ENCODE measurements at regions not wholly inside any gene's neighbourhood (a gene's known extent, or its start where the extent isn't known, plus 50 kb on each side); places are given as distances from the start of the nearest gene placed in this dataset.
A peak's percentile ranks its signal among the peaks of the same experiment; 100 is the strongest.

DNA sequence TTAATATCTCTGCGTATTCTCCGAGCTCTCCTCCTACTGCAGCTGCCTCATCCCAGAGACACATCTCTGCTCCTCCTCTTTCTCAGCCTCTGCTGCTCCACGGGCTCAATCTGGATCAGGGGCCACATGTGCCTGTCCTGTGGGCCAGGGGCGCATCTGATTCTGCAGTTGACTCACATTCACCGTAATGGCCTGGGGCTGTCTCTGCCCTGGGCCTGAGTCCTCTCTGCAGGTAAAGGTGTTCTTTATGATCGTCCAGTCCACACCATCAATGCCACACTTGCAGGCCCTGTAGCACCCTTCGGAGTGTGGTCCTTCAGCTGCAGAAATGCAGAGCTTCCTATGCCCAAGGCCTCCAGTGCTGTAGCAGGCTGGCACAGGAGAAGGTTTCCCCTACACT is 154.5 kb downstream of the OAT start:
- DNase-seq (ENCODE audit: low spot score) = no peak

DNA sequence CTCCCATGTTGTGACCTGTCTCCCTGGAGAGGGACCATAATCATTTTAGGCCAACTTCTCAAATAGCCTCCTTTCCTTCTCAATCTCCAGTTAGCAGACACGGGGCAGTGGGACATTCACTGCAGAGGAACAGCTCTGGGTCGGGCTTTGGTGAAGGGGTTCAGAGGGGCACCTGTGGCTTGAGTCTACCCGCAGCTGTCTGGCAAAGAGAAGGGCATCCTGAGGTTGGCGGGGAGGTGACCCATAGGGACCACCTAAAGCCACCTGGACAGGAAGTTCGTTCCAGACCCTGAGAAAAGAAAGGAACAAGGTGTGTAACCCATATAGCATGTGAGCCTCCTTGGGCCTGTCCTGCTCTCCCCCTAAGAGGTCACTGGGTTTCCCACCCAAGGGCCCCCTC is 155.0 kb downstream of the OAT start:
- no peak for DNase-seq (ENCODE audit: low spot score)

DNA sequence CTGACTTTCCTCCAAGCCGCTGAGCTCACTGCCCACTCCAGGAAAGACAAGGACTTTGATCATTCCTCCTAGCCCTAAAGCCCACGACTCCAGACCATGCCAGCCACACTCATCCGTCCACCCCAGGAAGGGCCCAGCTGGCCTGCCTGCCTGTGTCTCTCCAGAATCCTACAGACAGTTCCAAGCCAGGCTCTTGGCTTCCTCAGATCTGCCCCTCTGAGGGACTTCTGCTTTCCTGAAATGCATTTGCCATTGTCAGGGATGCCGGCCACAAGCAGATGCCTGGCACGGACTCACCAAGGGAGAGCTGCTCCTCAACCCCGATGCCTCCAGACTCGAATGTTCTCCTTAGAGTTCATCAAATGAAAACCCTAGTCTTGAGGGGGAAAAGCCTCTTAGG is 155.8 kb downstream of the OAT start:
- no peak for DNase-seq (ENCODE audit: low spot score)

DNA sequence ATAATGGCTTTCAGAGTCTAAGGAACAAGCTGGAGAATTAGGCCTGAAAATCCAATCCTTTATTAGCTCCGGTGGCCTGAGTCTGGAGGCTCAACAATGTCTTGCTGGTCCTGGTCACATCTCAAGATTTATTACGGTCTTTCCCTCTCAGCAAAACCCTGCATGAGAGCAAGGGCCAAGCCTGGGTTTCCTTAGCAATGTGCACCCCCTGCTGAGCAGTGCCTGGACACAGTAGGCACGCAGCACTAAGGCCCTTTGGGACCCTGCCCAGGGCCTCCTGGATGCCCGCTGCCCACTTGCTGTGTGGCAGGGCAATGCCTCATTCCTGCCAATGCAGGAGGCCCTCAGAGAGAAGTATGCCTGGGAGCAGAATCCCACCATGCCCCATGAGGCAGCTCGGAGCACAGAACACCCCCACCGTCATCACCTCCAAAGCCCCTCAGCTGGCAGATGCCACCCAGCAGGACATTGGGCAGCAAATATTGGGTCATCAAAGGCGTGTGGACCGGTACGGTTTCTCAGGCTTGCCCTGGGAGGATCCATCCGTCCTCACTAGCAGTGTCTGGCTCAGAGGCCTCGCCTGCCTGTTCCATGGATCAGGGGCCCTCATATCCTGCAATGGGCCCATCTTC is 156.4 kb downstream of the OAT start:
- no peak for DNase-seq (ENCODE audit: low spot score)

DNA sequence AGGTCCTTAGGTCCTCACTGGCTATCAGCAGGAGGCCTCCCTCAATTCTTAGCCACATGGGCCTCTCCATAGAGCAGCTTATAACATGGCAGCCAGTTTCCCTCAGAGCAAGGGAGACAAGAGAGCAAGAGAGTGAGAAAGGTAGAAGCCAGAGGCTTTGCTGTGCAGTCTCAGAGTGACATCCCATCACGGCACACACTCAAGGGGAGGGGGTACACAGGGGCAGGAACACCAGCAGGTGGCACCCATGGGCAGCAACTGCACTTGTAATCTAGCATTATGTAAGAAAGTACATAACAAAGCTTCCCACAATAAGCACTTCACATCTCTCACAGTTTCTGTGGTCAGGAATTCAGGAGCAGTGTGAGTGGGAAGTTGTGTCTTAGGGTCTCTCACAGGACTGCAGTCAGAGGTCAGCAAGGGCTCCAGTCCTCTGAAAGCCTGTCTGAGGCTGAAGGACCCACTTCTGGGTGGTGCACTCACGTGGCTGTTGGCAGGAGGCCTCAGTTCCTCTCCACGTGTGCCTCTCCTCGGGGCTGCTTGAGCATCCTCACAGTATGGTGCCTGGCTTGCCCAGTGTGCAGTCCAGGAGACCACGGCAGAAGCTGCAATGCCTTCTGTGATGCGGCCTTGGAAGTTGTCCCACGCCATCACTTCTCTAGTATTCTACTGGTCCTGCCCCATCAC is 159.4 kb downstream of the OAT start:
- DNase-seq (ENCODE audit: low spot score) = peak; percentile 26

DNA sequence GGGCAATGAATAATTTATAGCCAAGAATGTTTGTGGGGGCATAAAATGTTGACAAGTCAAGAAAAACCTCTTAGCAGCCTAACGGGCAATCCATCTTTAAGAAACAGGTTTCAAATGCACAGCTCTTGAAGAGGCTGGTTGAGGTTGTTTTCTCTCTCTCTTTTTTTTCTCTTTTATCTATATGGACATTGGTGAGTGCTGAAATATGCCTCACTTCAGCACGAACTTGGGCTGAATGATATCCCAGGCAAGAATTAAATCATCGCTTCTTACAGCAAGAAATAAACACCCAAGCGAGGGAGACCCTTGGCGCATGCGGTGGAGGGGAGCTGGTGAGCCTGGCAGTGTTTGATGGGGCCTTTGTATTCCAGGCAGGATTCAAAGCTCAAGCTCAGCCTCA is 160.9 kb downstream of the OAT start:
- DNase-seq (ENCODE audit: low spot score) = no peak

DNA sequence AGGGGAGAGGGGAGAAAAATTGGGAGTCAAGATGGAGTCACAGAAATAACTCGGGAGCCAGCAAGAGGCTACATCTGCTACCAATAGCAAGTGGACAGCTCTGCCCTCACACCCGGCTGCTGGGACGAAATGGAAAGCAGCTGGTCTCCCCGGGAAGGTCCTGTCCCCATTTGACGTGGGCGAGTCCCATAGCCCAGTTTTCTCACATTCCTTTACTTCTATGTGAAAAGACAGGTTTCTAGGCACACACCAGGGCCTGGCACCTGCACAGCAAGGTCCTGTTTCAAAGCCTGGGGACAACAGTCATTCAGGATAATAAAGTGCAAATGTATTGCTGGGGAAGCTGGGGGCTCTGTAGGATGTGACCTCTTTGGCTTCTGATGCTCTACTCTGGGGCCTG is 162.6 kb downstream of the OAT start:
- no peak for DNase-seq (ENCODE audit: low spot score)

DNA sequence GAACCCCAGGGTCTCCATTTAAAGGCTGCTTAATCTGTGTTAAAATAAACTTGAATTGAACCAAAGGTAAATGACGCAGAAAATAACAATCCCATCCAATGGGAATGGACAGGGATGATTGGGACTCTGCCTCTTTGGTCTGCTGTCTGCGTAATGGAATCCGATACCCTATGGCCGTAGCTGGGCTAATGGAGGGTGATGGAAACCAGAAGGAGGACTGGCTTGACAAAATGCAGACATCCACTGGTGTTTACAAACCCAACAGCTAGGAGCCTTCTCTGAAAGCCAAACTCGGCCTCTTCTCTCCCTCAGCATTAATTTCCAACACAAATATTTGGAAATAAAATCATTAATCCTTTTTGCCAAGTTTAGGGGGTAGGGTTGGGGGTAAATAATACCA is 162.2 kb upstream of the CHST15 start:
- DNase-seq (ENCODE audit: low spot score) = no peak

DNA sequence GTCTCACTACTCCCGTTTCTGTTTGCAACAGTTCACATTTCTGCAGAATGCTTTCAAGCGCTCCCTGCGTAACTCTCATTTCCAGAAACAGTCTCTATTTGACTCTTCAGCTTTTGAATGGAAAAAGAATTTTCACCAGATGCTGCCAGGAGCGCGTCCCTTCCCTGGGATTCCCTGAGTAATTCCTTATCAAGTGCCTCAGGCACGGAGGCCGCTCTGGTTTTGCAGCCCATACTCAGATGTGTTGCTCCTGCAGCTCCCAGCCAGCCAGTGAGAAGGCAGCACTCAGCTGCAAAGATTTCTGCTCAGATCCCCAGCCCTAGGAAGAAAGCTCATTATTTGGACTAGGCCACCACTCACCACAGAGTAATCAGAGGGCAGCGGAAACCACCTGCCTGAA is 161.1 kb upstream of the CHST15 start:
- DNase-seq (ENCODE audit: low spot score) = no peak

DNA sequence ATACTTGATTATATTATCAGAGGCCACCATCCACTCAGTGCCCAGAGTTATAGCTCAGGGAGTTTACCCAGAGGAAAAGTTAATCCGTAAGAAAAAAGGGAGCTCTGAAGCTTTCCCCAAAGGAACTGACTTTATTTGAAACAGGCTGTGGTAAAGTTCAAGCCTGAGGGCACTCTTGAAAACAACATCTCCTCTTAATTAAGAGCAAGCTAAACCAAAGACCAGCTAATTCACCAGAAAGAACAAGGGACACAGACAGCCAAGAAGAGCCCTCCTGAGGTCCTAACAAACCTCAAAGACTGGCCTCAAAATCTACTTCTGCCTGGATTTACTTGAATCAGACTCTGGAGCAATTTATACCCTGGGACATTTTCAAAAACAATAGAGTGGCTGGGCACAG is 159.6 kb upstream of the CHST15 start:
- DNase-seq (ENCODE audit: low spot score) = no peak

DNA sequence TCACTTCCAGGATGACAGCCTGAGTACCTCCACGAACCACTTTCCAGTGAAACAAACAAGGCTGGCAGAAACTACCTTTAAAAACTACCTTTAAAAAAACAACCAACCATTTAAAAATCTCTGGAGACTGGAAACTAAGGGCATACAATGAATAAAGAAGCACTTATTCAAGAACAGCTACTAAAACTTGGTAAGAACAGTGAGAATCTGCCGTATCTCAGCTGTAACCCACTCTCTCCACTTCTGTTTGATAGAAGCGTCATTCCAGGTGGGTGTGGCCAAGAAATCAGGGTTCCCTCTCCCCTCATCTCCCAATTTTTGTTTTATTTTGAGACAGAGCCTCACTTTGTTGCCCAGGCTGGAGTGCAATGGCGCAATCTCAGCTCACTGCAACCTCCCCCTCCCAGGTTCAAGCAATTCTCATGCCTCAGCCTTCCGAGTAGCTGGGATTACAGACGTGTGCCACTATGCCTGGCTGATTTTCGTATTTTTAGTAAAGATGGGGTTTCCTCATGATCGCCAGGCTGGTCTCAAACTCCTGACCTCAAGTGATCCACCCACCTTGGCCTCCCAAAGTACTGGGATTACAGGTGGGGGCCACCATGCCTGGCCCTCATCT is 158.8 kb upstream of the CHST15 start:
- DNase-seq (ENCODE audit: low spot score) = no peak

DNA sequence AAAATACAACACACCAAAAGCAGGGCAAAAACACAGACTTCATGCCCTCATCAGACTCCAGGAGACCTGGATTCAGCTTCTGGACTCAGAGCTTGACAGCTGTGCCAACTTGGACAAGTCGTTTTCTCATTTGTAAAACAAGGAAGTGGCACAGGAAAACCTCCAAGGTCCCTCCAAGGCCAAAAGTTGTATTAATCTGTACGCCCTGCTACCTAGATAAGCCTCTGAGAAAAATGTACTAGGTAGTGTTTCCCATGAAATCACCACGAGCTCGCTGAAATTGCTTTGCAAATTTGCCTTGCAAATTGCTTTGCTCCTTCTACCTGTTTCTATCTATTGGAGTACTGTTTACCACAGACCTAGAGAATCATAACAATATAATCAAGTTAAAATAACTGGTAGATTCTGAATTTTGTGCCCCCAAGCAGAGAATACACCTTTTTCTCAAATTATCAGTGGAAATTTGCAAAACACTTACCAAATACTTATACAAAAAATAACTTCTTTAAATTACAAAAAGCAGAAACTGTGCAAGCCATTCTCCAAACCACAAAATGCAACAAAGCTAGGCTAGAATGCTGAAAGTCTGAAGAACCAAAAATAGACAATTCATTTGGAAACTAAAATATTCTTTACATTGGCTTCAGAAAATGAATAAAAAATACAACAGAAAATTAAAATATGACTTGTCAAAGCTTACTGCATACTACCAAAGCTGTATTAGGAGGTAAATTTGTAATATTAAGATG is 158.1 kb upstream of the CHST15 start:
- DNase-seq (ENCODE audit: low spot score) = no peak

DNA sequence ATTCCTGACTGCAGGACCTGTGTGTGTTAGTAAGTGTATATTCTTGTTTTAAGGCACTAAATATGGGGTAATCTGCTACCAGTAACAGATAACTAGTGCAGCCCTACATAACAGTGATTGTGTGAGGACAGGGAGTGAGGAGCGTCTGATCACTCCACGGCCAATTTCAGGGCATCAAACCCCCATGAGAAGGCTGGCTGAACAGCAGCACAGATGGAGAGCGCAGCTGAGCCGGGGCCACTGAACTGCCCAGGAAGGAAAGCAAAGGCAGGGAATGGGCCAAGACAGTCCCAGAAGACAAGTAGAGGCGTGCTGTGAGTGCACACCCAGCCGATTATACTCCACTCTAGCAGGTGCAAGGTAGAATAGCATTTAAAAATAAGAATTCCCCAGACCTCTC is 157.1 kb upstream of the CHST15 start:
- DNase-seq (ENCODE audit: low spot score) = no peak

DNA sequence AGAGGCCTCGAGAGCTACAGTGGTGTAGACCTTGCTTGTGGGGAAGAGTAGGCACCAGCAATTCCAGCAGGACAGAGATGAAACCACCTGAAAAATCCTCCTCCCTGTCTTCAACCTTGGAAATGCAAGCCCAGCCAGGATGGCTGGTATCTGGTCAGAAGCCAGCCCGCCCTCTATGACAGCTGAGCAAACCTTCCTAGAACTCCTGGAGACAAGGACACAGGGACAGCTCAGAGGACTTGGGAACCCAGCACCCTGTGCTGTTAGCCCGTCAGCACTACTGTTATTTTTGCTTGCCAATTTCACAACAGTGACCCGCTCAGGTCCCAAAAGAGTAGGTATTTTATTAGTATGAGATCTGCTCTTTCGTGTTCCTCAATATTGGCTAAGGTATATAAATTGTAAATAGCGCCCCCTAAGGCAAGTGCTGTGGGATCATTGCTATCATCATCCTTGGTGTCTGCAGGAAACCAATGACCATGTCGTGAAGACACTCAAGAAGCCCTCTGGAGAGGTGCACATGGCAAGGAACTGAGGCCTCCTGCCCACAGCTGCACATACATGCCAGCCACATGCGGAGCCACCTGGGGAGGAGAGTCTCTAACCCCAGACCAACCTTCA is 156.5 kb upstream of the CHST15 start:
- DNase-seq (ENCODE audit: low spot score) = peak; percentile 28

DNA sequence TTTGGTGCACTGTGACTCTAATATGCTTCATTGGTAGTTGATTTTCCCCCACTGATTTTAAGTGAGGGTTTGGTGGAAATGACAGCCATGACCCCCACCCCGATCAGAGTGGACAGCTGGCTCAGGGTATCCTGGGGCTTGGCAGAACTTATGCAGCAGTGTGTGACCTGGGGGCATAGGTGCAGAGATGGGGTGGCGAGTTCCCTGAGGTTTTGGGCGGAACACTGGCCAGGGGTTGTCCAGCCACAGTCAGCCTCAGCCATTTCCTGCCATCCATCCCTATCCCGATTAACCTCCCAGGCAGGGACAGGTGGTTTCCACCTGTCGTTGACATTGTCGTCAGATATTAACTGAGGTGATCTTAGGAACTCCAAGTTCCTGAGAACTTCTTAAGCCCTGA is 155.8 kb upstream of the CHST15 start:
- DNase-seq (ENCODE audit: low spot score) = no peak

DNA sequence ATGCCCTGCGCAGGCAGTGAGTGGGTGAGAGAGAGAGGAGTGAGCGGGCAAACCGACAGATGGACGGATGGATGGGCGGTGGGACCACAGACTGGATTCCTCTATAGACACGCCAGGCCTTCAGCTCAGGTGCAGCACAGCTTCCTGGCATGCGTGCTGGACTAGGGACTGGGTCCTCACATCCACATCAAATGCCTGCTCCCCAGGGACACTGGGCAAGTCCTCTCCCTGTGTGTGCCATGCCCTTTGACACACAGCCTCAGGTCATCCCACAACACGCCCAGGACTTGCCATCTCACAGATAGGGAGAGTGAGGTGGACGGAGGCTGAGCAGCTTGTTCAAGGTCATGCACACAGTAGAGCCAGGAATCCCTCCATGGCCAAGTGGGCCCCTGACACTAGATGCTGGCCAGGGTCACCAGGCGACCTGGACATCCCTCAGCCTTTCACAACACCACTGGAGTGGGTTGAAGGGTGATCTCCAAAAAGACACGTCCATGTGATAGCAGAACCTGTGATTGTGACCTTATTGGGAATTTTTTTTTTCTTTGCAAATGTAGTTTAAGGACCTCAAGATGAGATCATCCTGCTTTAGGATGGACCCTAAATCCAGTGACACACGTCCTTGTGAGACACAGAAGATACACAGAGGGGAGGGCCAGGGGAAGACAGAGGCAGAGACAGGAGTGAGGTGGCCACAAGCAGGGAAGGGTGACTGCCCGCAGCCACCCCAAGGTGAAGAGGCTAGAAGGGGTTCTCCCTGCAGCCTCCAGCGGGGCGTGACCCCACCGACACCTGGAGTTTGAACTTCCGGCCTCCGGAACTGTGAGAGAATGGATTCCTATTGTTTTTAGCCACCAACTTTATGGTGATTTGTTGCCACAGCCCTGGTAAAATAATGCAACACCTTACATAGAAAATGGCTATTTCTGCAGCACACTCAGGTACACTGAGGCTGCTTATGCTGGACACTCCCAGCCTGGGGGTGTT is 155.0 kb upstream of the CHST15 start:
- no peak for DNase-seq (ENCODE audit: low spot score)

DNA sequence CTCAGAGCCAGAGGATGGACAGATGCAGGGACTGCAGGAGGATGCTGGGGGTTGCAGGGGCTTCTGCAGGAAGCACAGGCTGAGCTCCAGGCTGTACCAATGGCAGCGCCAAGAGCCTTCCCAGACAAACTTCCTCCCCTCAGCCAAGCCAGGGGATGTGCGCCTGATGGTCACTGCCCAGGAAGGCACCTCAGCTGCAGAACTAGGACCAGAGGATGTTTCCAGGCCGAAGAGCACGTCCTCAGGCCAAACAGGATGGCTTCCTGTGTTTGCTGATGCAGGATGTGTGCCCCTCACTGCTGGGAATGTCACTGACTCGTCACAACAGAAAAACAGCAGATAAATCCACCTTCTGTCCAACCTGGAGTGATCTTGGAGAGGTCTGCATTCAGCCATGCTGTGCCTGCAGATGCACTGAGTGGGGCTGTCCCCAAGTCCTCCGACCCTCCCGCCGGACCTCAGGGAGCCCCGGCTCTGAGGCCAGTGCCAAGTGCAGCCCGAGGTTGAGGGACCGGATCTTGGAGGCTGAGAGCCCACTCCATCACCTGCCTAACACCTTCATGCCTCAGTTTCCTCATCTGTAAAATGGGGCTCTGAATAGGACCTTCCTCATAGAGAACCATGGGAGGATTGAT is 152.5 kb upstream of the CHST15 start:
- DNase-seq (ENCODE audit: low spot score) = no peak

DNA sequence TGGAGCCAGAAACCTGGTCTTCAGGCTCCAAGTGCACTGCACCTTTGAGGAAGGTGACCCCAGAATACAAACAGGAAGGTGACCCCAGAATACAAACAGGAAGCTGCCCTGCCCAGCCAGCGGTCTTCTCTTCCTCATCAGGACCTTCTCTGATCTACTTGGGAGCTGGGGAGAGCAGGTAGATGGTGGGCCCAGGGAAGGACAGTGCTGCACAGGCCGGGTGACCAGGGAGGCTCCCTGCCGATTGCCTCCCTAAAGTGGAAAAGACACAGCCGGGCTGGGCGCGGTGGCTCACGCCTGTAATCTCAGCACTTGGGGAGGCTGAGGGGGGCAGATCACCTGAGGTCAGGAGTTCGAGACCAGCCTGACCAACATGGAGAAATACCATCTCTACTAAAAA is 151.8 kb upstream of the CHST15 start:
- no peak for DNase-seq (ENCODE audit: low spot score)

DNA sequence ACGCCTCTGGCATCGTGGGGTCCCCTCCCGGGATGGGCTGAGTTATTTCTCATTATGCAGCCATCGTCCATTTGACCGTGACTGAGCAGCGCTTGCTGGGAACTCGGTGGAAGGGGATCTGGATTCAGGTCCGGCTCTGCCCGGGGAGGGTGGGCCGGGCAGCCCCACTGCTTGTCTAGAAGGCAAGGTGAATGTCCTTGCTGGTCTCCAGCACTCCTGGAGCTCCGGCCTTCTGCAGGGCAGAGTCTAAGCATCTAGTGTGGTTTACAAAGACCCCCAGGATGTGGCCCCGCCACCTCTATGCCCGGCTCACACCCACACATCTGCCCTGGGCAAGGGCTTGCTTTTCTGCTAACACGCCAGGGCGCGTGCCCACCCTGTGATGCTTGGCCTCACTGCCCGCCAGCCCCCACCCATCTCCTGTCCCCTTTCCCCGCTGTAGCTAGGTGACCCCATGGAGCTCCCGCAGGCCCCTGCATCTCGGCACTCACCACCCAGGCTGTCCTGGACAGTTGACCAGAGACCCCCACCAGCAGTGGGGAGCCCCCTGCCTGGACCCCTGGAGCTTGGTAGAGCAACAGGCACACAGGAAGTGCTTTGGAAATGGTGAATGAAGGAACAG is 151.0 kb upstream of the CHST15 start:
- no peak for DNase-seq (ENCODE audit: low spot score)

DNA sequence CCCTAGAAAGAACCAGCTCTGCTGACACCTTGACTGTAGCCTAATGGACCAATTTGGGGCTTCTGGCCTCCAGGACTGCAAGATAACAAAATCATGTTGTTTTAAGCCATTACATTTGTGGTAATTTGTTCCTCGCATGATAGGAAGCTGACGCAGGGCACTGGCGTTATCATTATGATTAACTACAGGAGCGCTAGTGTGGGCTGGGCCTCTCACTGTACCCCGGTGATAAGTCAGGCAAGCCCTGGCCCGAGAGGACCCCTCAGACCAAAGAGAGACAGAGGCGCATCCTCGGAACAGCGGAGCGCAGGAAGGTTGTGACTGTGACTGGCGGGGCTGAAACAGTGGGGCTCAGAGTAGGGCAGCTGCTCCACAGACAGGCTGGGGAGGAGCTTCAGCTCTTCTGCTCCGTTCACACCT is 150.3 kb upstream of the CHST15 start:
- DNase-seq (ENCODE audit: low spot score) = no peak
